H1 (cell line): ENCODE measurements at regions not wholly inside any gene's neighbourhood (a gene's known extent, or its start where the extent isn't known, plus 50 kb on each side); places are given as distances from the start of the nearest gene placed in this dataset.

Experiments used
- CTCF ChIA-PET: fragments of 300-600 bp; sonication (Branson Sonifier 250); formaldehyde crosslinking; loops from one replicate; lab custom pipeline; 2021; ENCODE audit not compliant: partially characterized antibody; lab: Charles Lee
- POLR2A ChIA-PET: fragments of 300-600 bp; sonication (Branson Sonifier 250); formaldehyde crosslinking; loops from one replicate; lab custom pipeline; 2021; ENCODE audit warnings: inconsistent platforms; ENCODE audit not compliant: partially characterized antibody; lab: Charles Lee
- DNase-seq, 2 experiments: peaks; one replicate each; pipeline versions ENCODE4 v3.0.0 to v3.0.0-alpha.2; 2010 to 2022; ENCODE audit warnings: low spot score in 2 of 2, low read depth in 1 of 2, mixed read lengths in 1 of 2
- FAIRE-seq: peaks from 2 replicates; lab custom pipeline; 2011; peaks lifted over from hg19 to GRCh38; lab: Jason Lieb, UNC
- H2AFZ ChIP-seq: 2 replicates; pipeline ENCODE4 v1.8.1; 2012; ENCODE audit warnings: low read length, inconsistent platforms
- H2AK5ac ChIP-seq: 2 replicates; pipeline ENCODE4 v1.6.1; 2013; ENCODE audit warnings: low read depth, low read length
- H2BK120ac ChIP-seq: replicated peaks from 2 replicates; pipeline ENCODE3; 2013; ENCODE audit warnings: low read depth, low read length, inconsistent platforms
- H2BK12ac ChIP-seq: 2 replicates; pipeline ENCODE4 v1.6.1; 2013; ENCODE audit warnings: low read depth, low read length
- H2BK15ac ChIP-seq: 2 replicates; pipeline ENCODE4 v1.6.1; 2013; ENCODE audit warnings: low read length
- H2BK20ac ChIP-seq: 2 replicates; pipeline ENCODE4 v1.6.1; 2013; ENCODE audit warnings: low read length
- H2BK5ac ChIP-seq: 2 replicates; pipeline ENCODE4 v1.6.1; 2013; ENCODE audit warnings: low read depth, low read length
- H3K14ac ChIP-seq: 2 replicates; pipeline ENCODE4 v1.6.1; 2013; ENCODE audit warnings: inconsistent platforms; ENCODE audit not compliant: insufficient read length
- H3K18ac ChIP-seq: 2 replicates; pipeline ENCODE4 v1.6.1; 2013; ENCODE audit warnings: low read length; ENCODE audit errors: extremely low read depth
- H3K23ac ChIP-seq: 2 replicates; pipeline ENCODE4 v1.6.1; 2013; ENCODE audit warnings: inconsistent platforms; ENCODE audit not compliant: insufficient read length
- H3K23me2 ChIP-seq: 2 replicates; pipeline ENCODE4 v1.6.1; 2013; ENCODE audit warnings: low read depth, low read length
- H3K27ac ChIP-seq: 2 replicates; pipeline ENCODE4 v1.6.1; 2011; ENCODE audit warnings: low read depth, low read length, inconsistent platforms
- H3K27me3 ChIP-seq, 4 experiments: replicated peaks in 1 of 4; 1 replicate in 1 of 4; 2 replicates in 3 of 4; pipeline versions ENCODE4 v1.6.1 to v1.8.1; 2011 to 2013; ENCODE audit warnings: low read length in 3 of 4, mild to moderate bottlenecking in 3 of 4, inconsistent platforms in 2 of 4, mixed read lengths in 2 of 4, moderate library complexity in 1 of 4; ENCODE audit not compliant: control insufficient read depth in 3 of 4, insufficient read depth in 3 of 4; ENCODE audit errors: extremely low read depth in 1 of 4
- H3K36me3 ChIP-seq, 4 experiments: 2 replicates each; pipeline versions ENCODE4 v1.6.1 to v1.8.1; 2011 to 2013; ENCODE audit warnings: mild to moderate bottlenecking in 4 of 4, low read length in 3 of 4, moderate library complexity in 2 of 4, control low read depth in 1 of 4, inconsistent platforms in 1 of 4; ENCODE audit not compliant: insufficient read depth in 4 of 4, control insufficient read depth in 2 of 4
- H3K4ac ChIP-seq: replicated peaks from 2 replicates; pipeline ENCODE3; 2013; ENCODE audit warnings: low read length, low read depth, mixed read lengths, inconsistent platforms; ENCODE audit not compliant: insufficient read length
- H3K4me1 ChIP-seq, 4 experiments: replicated peaks in 1 of 4; 1 replicate in 1 of 4; 2 replicates in 3 of 4; pipeline versions ENCODE4 v1.6.1 to v1.8.1; 2011 to 2013; ENCODE audit warnings: low read length in 3 of 4, inconsistent platforms in 2 of 4, mixed read lengths in 1 of 4; ENCODE audit not compliant: insufficient read depth in 4 of 4, control insufficient read depth in 3 of 4
- H3K4me2 ChIP-seq, 2 experiments: 2 replicates each; pipeline versions ENCODE4 v1.6.1 to v1.8.1; 2011 to 2013; ENCODE audit warnings: low read depth in 2 of 2, low read length in 2 of 2, control low read depth in 1 of 2, inconsistent platforms in 1 of 2, mild to moderate bottlenecking in 1 of 2; ENCODE audit not compliant: insufficient read depth in 1 of 2
- H3K4me3 ChIP-seq, 4 experiments: fragments of 200-600, 300-600 bp in 1 of 4; sonication (generic), shearing (Covaris generic), sonication (Bioruptor Twin) in 1 of 4; 2 replicates each; pipeline versions ENCODE4 v1.5.1 to v1.8.1; 2011 to 2016; ENCODE audit warnings: low read length in 4 of 4, low read depth in 3 of 4, control low read depth in 2 of 4, inconsistent platforms in 2 of 4, mild to moderate bottlenecking in 2 of 4, mixed read lengths in 1 of 4, moderate library complexity in 1 of 4; ENCODE audit not compliant: insufficient read depth in 2 of 4; ENCODE audit errors: extremely low read depth in 1 of 4
- H3K56ac ChIP-seq: replicated peaks from 2 replicates; pipeline ENCODE3; 2013; ENCODE audit warnings: low read depth, mild to moderate bottlenecking, mixed read lengths, low read length, inconsistent platforms; ENCODE audit not compliant: insufficient read length
- H3K79me1 ChIP-seq: 2 replicates; pipeline ENCODE4 v1.6.1; 2013; ENCODE audit warnings: low read depth, low read length, control low read depth
- H3K79me2 ChIP-seq, 2 experiments: 2 replicates each; pipeline versions ENCODE4 v1.6.1 to v1.8.1; 2012 to 2013; ENCODE audit warnings: low read length in 2 of 2, mild to moderate bottlenecking in 2 of 2, inconsistent platforms in 1 of 2; ENCODE audit not compliant: insufficient read depth in 2 of 2, control insufficient read depth in 1 of 2
- H3K9ac ChIP-seq, 4 experiments: replicated peaks in 1 of 4; 1 replicate in 1 of 4; 2 replicates in 3 of 4; pipeline versions ENCODE4 v1.6.1 to v1.8.1; 2011 to 2013; ENCODE audit warnings: low read depth in 3 of 4, low read length in 3 of 4, control low read depth in 2 of 4, mild to moderate bottlenecking in 2 of 4, moderate library complexity in 2 of 4, inconsistent platforms in 1 of 4; ENCODE audit errors: extremely low read depth in 1 of 4
- H3K9me3 ChIP-seq, 2 experiments: 2 replicates each; pipeline versions ENCODE4 v1.6.1 to v1.8.1; 2012 to 2013; ENCODE audit warnings: mild to moderate bottlenecking in 2 of 2, moderate library complexity in 2 of 2, control low read depth in 1 of 2, inconsistent platforms in 1 of 2, low read depth in 1 of 2, low read length in 1 of 2, mixed read lengths in 1 of 2; ENCODE audit not compliant: insufficient read depth in 2 of 2
- H4K20me1 ChIP-seq, 2 experiments: replicated peaks in 1 of 2; 2 replicates each; pipeline versions ENCODE3 to v1.8.1; 2011 to 2013; ENCODE audit warnings: inconsistent platforms in 2 of 2, low read length in 2 of 2, mild to moderate bottlenecking in 1 of 2; ENCODE audit not compliant: insufficient read depth in 2 of 2, control insufficient read depth in 1 of 2
- H4K5ac ChIP-seq: 2 replicates; pipeline ENCODE4 v1.6.1; 2013; ENCODE audit warnings: low read length, low read depth, mixed read lengths, inconsistent platforms; ENCODE audit not compliant: insufficient read length
- H4K8ac ChIP-seq: 2 replicates; pipeline ENCODE4 v1.8.0; 2013; ENCODE audit warnings: mild to moderate bottlenecking, moderate library complexity, low read length, inconsistent platforms; ENCODE audit not compliant: insufficient read depth; ENCODE audit errors: extremely low read depth
- H4K91ac ChIP-seq: replicated peaks from 2 replicates; pipeline ENCODE3; 2013; ENCODE audit warnings: low read length, mixed read lengths, inconsistent platforms; ENCODE audit not compliant: insufficient read length
- CHD1 ChIP-seq: IDR thresholded peaks from 2 replicates; pipeline ENCODE4 v1.6.1; 2012; ENCODE audit warnings: low read depth, low read length, improper control_type of control experiment
- CHD2 ChIP-seq: IDR thresholded peaks from 2 replicates; pipeline ENCODE4 v1.6.1; 2012; ENCODE audit warnings: low read length, improper control_type of control experiment
- CREB1 ChIP-seq: IDR thresholded peaks from 2 replicates; pipeline ENCODE4 v1.6.1; 2012; ENCODE audit warnings: inconsistent platforms
- EGR1 ChIP-seq: IDR thresholded peaks from 2 replicates; pipeline ENCODE4 v1.6.1; 2011; ENCODE audit warnings: low read depth, low read length, borderline replicate concordance
- MAFK ChIP-seq: IDR thresholded peaks from 2 replicates; pipeline ENCODE4 v1.6.1; 2012; ENCODE audit warnings: low read depth, mild to moderate bottlenecking, improper control_type of control experiment, low read length
- NRF1 ChIP-seq: IDR thresholded peaks from 2 replicates; pipeline ENCODE4 v1.6.1; 2011; ENCODE audit warnings: mild to moderate bottlenecking, low read depth, low read length, improper control_type of control experiment
- PHF8 ChIP-seq: fragments of 200-600 bp; sonication (generic); conservative IDR thresholded peaks from 2 replicates; pipeline ENCODE4 v1.7.1; 2012; ENCODE audit warnings: low read depth, mild to moderate bottlenecking, inconsistent platforms, low read length, moderate library complexity
- WGBS, 2 experiments: shearing (Covaris generic) in 1 of 2; methylation state at CpG; one replicate each; pipeline versions ENCODE4 v1.1.6 to v1.1.7; 2013 to 2015; ENCODE audit warnings: low lambda C conversion rate in 2 of 2, mixed read lengths in 2 of 2, inconsistent platforms in 1 of 2, low coverage in 1 of 2, missing lambda C conversion rate in 1 of 2; ENCODE audit not compliant: insufficient replicate concordance in 2 of 2, insufficient coverage in 1 of 2, insufficient read length in 1 of 2; ENCODE audit errors: extremely low coverage in 1 of 2, missing lambda C conversion rate in 1 of 2; 5-methylcytosine and 5-hydroxymethylcytosine counted together

DNA sequence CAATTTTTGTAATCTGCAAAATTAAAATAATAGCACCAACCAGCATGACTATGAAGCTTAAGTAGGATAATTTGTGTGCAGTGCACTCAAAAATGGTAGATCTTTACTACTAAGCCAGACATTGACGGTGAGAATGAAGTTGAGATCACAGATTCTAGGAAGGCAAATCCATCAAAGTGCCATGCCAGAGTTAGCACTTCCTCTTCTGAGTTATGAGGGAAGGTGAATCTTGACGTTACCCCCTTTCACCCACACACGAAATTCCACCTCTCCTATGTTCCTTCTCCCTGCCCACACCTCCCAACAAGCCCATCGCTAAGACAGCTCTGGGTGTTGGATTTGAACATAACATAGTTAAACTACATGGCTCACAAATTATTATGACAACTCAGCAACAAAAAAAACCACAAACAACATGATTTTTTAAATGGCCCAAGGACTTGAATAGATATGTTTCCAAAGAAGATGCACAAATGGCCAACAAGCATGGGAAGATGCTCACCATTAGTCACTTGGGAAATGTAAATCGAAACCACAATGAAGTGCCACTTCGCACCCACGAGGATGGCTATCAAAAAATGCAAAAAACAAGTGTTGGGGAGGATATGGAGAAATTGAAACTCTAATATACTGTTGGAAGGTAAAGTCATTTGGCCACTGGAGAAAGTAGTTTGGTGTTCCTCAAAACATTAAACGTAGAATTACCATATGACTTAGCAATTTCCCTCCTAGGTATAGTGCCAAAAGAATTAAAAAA, 119.3 kb upstream of the RAP1B start:
- no peak overlapping the region for H2BK15ac ChIP-seq

More for the DNA sequence above, 119.3 kb upstream of the RAP1B start:
- ChIA-PET CTCF (no interaction called here), POLR2A (no interaction called here)
- H2BK120ac ChIP-seq, result no peak overlapping the region
- TF ChIP-seq CHD1 (no peak), PHF8 (no peak), CREB1 (no peak), MAFK (no peak), CHD2 (no peak), NRF1 (no peak), EGR1 (no peak)
- H3K14ac ChIP-seq, result no peak overlapping the region
- no peak overlapping the region for H3K27ac ChIP-seq
- FAIRE-seq, result no peak
- no peaks in the 10 kb centered on the region for H3K27me3 ChIP-seq
- H4K5ac ChIP-seq, result no peak overlapping the region
- no peak overlapping the region for H3K4me2 ChIP-seq
- no peak overlapping the region for H3K4ac ChIP-seq
- no peaks in the 10 kb centered on the region for H3K79me1 ChIP-seq
- no peak overlapping the region for H2AK5ac ChIP-seq
- H3K18ac ChIP-seq, result no peak overlapping the region
- H4K91ac ChIP-seq, result no peak overlapping the region
- no peak overlapping the region for H2BK5ac ChIP-seq
- no peak overlapping the region for H3K23ac ChIP-seq
- peaks cover 0 to 4% (median 1%) of the 10 kb centered on the region in 4 experiments; a peak in 1 of 7 replicates for H3K4me1 ChIP-seq
- H3K36me3 ChIP-seq, result no peaks in the 10 kb centered on the region
- H4K8ac ChIP-seq, result no peak overlapping the region
- no peaks in the 10 kb centered on the region for H3K79me2 ChIP-seq
- H3K9ac ChIP-seq, result no peak overlapping the region
- WGBS, 2 experiments, result 84% methylated on average over 8 of the region's 8 CpGs; no CpG with 5 or more reads in 1 of the 2 experiments
- H3K9me3 ChIP-seq, result no peaks in the 10 kb centered on the region
- H3K56ac ChIP-seq, result no peak overlapping the region
- no peak for DNase-seq
- H3K23me2 ChIP-seq, result no peaks in the 10 kb centered on the region
- H2BK12ac ChIP-seq, result no peak overlapping the region
- H2BK20ac ChIP-seq, result no peak overlapping the region
- no peaks in the 10 kb centered on the region for H4K20me1 ChIP-seq
- H2AFZ ChIP-seq, result no peak overlapping the region
- H3K4me3 ChIP-seq, result no peak overlapping the region
